ENCODE measurements at regions not wholly inside any gene's neighbourhood (a gene's known extent, or its start where the extent isn't known, plus 50 kb on each side); places are given as distances from the start of the nearest gene placed in this dataset.

DNA sequence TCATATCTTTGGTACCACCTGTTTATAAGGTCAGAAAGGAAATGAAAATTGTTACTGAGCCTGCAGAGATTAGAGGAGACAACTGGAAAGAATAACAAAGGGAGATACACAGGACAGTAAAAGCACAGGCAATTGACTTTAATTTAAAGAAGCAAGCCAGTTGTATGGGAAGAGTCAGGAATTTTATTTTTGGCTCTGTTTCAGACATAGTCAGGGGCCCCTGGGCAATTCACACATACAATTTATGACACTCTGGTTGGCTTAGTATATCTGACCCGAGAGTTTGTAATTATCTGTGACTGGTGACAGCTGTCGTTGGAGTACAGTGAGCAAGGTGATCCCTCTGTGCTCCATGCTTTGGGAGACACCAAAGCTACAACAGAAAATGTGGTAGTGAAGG, 591.9 kb upstream of the NECTIN3 start:
- H3K9ac ChIP-seq (ENCODE audit: low read length): no peak overlapping the region
- no peaks in the 10 kb centered on the region for H3K36me3 ChIP-seq (ENCODE audit: control insufficient read depth in 1 of 2, insufficient read depth in 2 of 2, low read depth in 1 of 2, low read length in 2 of 2)
- H2AFZ ChIP-seq (ENCODE audit: low read depth, low read length): no peak overlapping the region
- H2BK12ac ChIP-seq (ENCODE audit: low read length in 2 of 2): no peak overlapping the region
- H3K4ac ChIP-seq (ENCODE audit: low read depth in 1 of 2, low read length in 2 of 2): no peak overlapping the region
- no peak overlapping the region for H4K91ac ChIP-seq (ENCODE audit: low read length)
- H3K27me3 ChIP-seq (ENCODE audit: control insufficient read depth in 1 of 2, insufficient read depth in 1 of 2, low read length in 2 of 2): no peaks in the 10 kb centered on the region
- H4K8ac ChIP-seq (ENCODE audit: low read length): no peak overlapping the region
- no peaks in the 10 kb centered on the region for H3K79me1 ChIP-seq (replicated peaks; ENCODE audit: low read length, poor library complexity, severe bottlenecking)
- H2BK15ac ChIP-seq (ENCODE audit: low read depth, poor library complexity, severe bottlenecking): no peak overlapping the region
- no peak overlapping the region for H3K4me2 ChIP-seq (ENCODE audit: low read length, poor library complexity, severe bottlenecking)
- H2BK5ac ChIP-seq (ENCODE audit: low read depth, low read length, poor library complexity, severe bottlenecking): no peak overlapping the region
- H3K27ac ChIP-seq (ENCODE audit: low read length, poor library complexity, severe bottlenecking): no peak overlapping the region
- no peak overlapping the region for H3K18ac ChIP-seq (ENCODE audit: low read depth in 1 of 2, low read length in 2 of 2)
- WGBS: 57% methylated on average over 2 of the region's 2 CpGs
- no peak overlapping the region for H3K4me3 ChIP-seq (ENCODE audit: insufficient read depth in 1 of 2, low read depth in 1 of 2, low read length in 2 of 2)
- H3K9me3 ChIP-seq (ENCODE audit: control insufficient read depth, low read length): peaks cover 28% of the 10 kb centered on the region
- no peak overlapping the region for H3K23ac ChIP-seq (ENCODE audit: low read length in 2 of 2)
- no peak overlapping the region for H2BK120ac ChIP-seq (ENCODE audit: low read depth, low read length)
- no peak overlapping the region for H2AK5ac ChIP-seq (ENCODE audit: low read length, severe bottlenecking)
- DNase-seq: no peak
- no peak overlapping the region for H3K14ac ChIP-seq (ENCODE audit: low read length in 2 of 2)
- H3K4me1 ChIP-seq (ENCODE audit: control insufficient read depth, insufficient read depth, low read depth, low read length): no peaks in the 10 kb centered on the region

DNA sequence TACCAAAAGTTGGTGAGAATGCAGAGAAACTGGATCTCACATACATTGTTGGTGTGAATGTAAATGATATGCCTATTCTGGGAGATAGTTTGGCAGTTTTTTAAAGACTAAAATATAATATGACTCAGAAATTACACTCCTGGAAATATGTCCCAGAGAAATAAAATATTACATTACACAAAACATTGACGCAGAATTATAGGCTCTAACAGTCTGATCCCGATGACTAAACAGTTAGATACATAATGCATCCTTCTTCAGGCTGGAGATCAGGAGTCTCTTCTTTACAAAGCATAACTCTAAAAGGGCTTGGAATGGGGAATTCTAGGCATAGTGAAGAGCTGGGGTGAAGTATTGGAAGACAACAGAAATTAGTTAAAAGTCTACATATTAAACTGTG, 586.2 kb upstream of the NECTIN3 start:
- Histone ChIP-seq H3K14ac (ENCODE audit: low read length in 2 of 2) (no peak overlapping the region), H3K23ac (ENCODE audit: low read length in 2 of 2) (no peak overlapping the region), H2BK5ac (ENCODE audit: low read depth, low read length, poor library complexity, severe bottlenecking) (no peak overlapping the region), H3K4me1 (ENCODE audit: control insufficient read depth, insufficient read depth, low read depth, low read length) (no peaks in the 10 kb centered on the region), H3K27ac (ENCODE audit: low read length, poor library complexity, severe bottlenecking) (no peak overlapping the region), H4K91ac (ENCODE audit: low read length) (no peak overlapping the region), H3K18ac (ENCODE audit: low read depth in 1 of 2, low read length in 2 of 2) (no peak overlapping the region), H2AFZ (ENCODE audit: low read depth, low read length) (no peak overlapping the region), H2BK12ac (ENCODE audit: low read length in 2 of 2) (no peak overlapping the region), H2BK120ac (ENCODE audit: low read depth, low read length) (no peak overlapping the region), H3K36me3 (ENCODE audit: control insufficient read depth in 1 of 2, insufficient read depth in 2 of 2, low read depth in 1 of 2, low read length in 2 of 2) (no peaks in the 10 kb centered on the region), H3K9ac (ENCODE audit: low read length) (no peak overlapping the region), H3K4me2 (ENCODE audit: low read length, poor library complexity, severe bottlenecking) (no peak overlapping the region), H3K79me1 (replicated peaks; ENCODE audit: low read length, poor library complexity, severe bottlenecking) (no peaks in the 10 kb centered on the region), H3K9me3 (ENCODE audit: control insufficient read depth, low read length) (peaks cover 71% of the 10 kb centered on the region), H3K27me3 (ENCODE audit: control insufficient read depth in 1 of 2, insufficient read depth in 1 of 2, low read length in 2 of 2) (no peaks in the 10 kb centered on the region), H3K4ac (ENCODE audit: low read depth in 1 of 2, low read length in 2 of 2) (no peak overlapping the region), H4K8ac (ENCODE audit: low read length) (no peak overlapping the region), H3K4me3 (ENCODE audit: insufficient read depth in 1 of 2, low read depth in 1 of 2, low read length in 2 of 2) (no peak overlapping the region), H2AK5ac (ENCODE audit: low read length, severe bottlenecking) (no peak overlapping the region), H2BK15ac (ENCODE audit: low read depth, poor library complexity, severe bottlenecking) (no peak overlapping the region)
- WGBS: 100% methylated on average over 1 of the region's 2 CpGs
- no peak for DNase-seq

DNA sequence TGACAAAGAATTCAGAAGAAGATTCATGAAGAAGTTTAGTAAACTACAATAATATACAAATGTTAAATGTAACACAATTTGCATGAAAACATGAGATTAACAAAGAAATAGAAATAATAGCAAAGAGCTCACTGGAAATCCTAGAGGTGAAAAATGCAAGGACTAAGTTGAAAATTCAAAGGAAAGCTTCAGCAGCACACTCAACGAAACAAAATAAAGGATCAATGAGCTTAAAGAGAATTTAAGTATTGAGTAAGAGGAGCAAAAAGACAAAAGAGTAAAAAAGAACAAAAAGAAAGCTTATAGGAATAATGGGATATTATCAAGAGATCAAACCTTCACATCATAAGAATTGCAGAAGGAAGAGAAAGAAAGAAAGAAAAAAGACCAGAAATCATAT, 583.8 kb upstream of the NECTIN3 start:
- Histone ChIP-seq H3K4me1 (ENCODE audit: control insufficient read depth, insufficient read depth, low read depth, low read length) (no peaks in the 10 kb centered on the region), H3K27me3 (ENCODE audit: control insufficient read depth in 1 of 2, insufficient read depth in 1 of 2, low read length in 2 of 2) (no peaks in the 10 kb centered on the region), H3K4me3 (ENCODE audit: insufficient read depth in 1 of 2, low read depth in 1 of 2, low read length in 2 of 2) (no peak overlapping the region), H3K9ac (ENCODE audit: low read length) (no peak overlapping the region), H3K27ac (ENCODE audit: low read length, poor library complexity, severe bottlenecking) (no peak overlapping the region), H4K8ac (ENCODE audit: low read length) (no peak overlapping the region), H3K4ac (ENCODE audit: low read depth in 1 of 2, low read length in 2 of 2) (no peak overlapping the region), H2BK5ac (ENCODE audit: low read depth, low read length, poor library complexity, severe bottlenecking) (no peak overlapping the region), H2BK12ac (ENCODE audit: low read length in 2 of 2) (no peak overlapping the region), H3K36me3 (ENCODE audit: control insufficient read depth in 1 of 2, insufficient read depth in 2 of 2, low read depth in 1 of 2, low read length in 2 of 2) (no peaks in the 10 kb centered on the region), H2AK5ac (ENCODE audit: low read length, severe bottlenecking) (no peak overlapping the region), H3K4me2 (ENCODE audit: low read length, poor library complexity, severe bottlenecking) (no peak overlapping the region), H2BK15ac (ENCODE audit: low read depth, poor library complexity, severe bottlenecking) (no peak overlapping the region), H2BK120ac (ENCODE audit: low read depth, low read length) (no peak overlapping the region), H3K79me1 (replicated peaks; ENCODE audit: low read length, poor library complexity, severe bottlenecking) (no peaks in the 10 kb centered on the region), H3K14ac (ENCODE audit: low read length in 2 of 2) (no peak overlapping the region), H3K23ac (ENCODE audit: low read length in 2 of 2) (no peak overlapping the region), H3K18ac (ENCODE audit: low read depth in 1 of 2, low read length in 2 of 2) (no peak overlapping the region), H4K91ac (ENCODE audit: low read length) (no peak overlapping the region), H3K9me3 (ENCODE audit: control insufficient read depth, low read length) (peaks cover 58% of the 10 kb centered on the region), H2AFZ (ENCODE audit: low read depth, low read length) (no peak overlapping the region)
- no peak for DNase-seq
- 77% methylated on average over 1 of the region's 1 CpG for WGBS

GRCh38 chr3:110491413-110491812, 580.2 kb upstream of the NECTIN3 start:
- H2BK15ac ChIP-seq (ENCODE audit: low read depth, poor library complexity, severe bottlenecking): no peak overlapping the region
- no peak overlapping the region for H2AK5ac ChIP-seq (ENCODE audit: low read length, severe bottlenecking)
- no peak overlapping the region for H2BK120ac ChIP-seq (ENCODE audit: low read depth, low read length)
- H3K23ac ChIP-seq (ENCODE audit: low read length in 2 of 2): no peak overlapping the region
- peaks cover 27% of the 10 kb centered on the region for H3K9me3 ChIP-seq (ENCODE audit: control insufficient read depth, low read length)
- H3K27me3 ChIP-seq (ENCODE audit: control insufficient read depth in 1 of 2, insufficient read depth in 1 of 2, low read length in 2 of 2): no peaks in the 10 kb centered on the region
- DNase-seq: no peak
- H2BK12ac ChIP-seq (ENCODE audit: low read length in 2 of 2): no peak overlapping the region
- WGBS: 84% methylated on average over 3 of the region's 4 CpGs
- no peak overlapping the region for H2BK5ac ChIP-seq (ENCODE audit: low read depth, low read length, poor library complexity, severe bottlenecking)
- H3K4me2 ChIP-seq (ENCODE audit: low read length, poor library complexity, severe bottlenecking): no peak overlapping the region
- H3K36me3 ChIP-seq (ENCODE audit: control insufficient read depth in 1 of 2, insufficient read depth in 2 of 2, low read depth in 1 of 2, low read length in 2 of 2): no peaks in the 10 kb centered on the region
- no peaks in the 10 kb centered on the region for H3K4me1 ChIP-seq (ENCODE audit: control insufficient read depth, insufficient read depth, low read depth, low read length)
- no peak overlapping the region for H3K14ac ChIP-seq (ENCODE audit: low read length in 2 of 2)
- H3K4ac ChIP-seq (ENCODE audit: low read depth in 1 of 2, low read length in 2 of 2): no peak overlapping the region
- H4K91ac ChIP-seq (ENCODE audit: low read length): no peak overlapping the region
- H4K8ac ChIP-seq (ENCODE audit: low read length): no peak overlapping the region
- H3K9ac ChIP-seq (ENCODE audit: low read length): no peak overlapping the region
- no peak overlapping the region for H2AFZ ChIP-seq (ENCODE audit: low read depth, low read length)
- H3K27ac ChIP-seq (ENCODE audit: low read length, poor library complexity, severe bottlenecking): no peak overlapping the region
- H3K18ac ChIP-seq (ENCODE audit: low read depth in 1 of 2, low read length in 2 of 2): no peak overlapping the region
- no peak overlapping the region for H3K4me3 ChIP-seq (ENCODE audit: insufficient read depth in 1 of 2, low read depth in 1 of 2, low read length in 2 of 2)
- no peaks in the 10 kb centered on the region for H3K79me1 ChIP-seq (replicated peaks; ENCODE audit: low read length, poor library complexity, severe bottlenecking)

All from mesenchymal stem cell (in vitro differentiated cells and primary cell).